Breast epithelium (tissue), 3 donors: ENCODE measurements at regions not wholly inside any gene's neighbourhood (a gene's known extent, or its start where the extent isn't known, plus 50 kb on each side); places are given as distances from the start of the nearest gene placed in this dataset.

ENCODE experiments used
- POLR2A ChIP-seq: fragments of 450-650 bp; IDR thresholded peaks from one replicate; pipeline ENCODE4 v1.6.1; 2016; ENCODE audit warnings: antibody characterized with exemption, mild to moderate bottlenecking, moderate library complexity
- TF ChIP-seq, protein P1 (sequence below), 3 donors: fragments of 450-650 bp; IDR thresholded peaks; one replicate each; pipeline ENCODE4 v1.5.1; 2016 to 2017; ENCODE audit warnings: antibody characterized with exemption in 3 of 3, mild to moderate bottlenecking in 3 of 3, moderate library complexity in 3 of 3

DNA sequence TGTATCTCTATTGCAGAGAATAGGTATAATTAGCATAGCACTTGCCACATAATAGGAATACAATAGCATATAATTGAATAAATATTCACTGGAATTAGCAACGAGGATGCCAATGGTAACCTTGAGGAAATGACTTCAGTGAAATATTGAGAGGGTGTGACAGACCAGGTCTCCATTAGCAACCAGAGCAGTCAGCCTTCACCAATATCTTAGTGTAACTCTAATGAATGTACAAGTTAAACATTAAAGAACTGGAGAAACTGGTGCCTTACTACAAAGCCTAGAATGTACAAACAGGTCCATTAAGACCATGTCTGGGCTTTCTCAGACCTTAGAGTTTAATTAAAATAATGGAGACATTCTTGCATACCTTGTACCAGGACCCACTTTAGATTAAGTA, 143.0 kb downstream of the MAGEB17 start:
- no peak for TF ChIP-seq POLR2A
- TF ChIP-seq, protein P1, sequence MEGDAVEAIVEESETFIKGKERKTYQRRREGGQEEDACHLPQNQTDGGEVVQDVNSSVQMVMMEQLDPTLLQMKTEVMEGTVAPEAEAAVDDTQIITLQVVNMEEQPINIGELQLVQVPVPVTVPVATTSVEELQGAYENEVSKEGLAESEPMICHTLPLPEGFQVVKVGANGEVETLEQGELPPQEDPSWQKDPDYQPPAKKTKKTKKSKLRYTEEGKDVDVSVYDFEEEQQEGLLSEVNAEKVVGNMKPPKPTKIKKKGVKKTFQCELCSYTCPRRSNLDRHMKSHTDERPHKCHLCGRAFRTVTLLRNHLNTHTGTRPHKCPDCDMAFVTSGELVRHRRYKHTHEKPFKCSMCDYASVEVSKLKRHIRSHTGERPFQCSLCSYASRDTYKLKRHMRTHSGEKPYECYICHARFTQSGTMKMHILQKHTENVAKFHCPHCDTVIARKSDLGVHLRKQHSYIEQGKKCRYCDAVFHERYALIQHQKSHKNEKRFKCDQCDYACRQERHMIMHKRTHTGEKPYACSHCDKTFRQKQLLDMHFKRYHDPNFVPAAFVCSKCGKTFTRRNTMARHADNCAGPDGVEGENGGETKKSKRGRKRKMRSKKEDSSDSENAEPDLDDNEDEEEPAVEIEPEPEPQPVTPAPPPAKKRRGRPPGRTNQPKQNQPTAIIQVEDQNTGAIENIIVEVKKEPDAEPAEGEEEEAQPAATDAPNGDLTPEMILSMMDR (IDR thresholded peaks at IDR 0.05): no peak
